Endothelial cell of umbilical vein (primary cell): ENCODE measurements at regions not wholly inside any gene's neighbourhood (a gene's known extent, or its start where the extent isn't known, plus 50 kb on each side); places are given as distances from the start of the nearest gene placed in this dataset.

ENCODE experiments used
- TF ChIP-seq, protein P1 (sequence below): IDR thresholded peaks from 2 replicates; pipeline ENCODE4 v1.6.1; 2011; ENCODE audit not compliant: insufficient read depth, insufficient read length
- TF ChIP-seq, protein P2 (sequence below), 2 donors: IDR thresholded peaks; 1 replicate in 1 of 2; 2 replicates in 1 of 2; pipeline ENCODE4 v1.5.1; 2011; ENCODE audit warnings: low read length in 2 of 2, mild to moderate bottlenecking in 2 of 2, moderate library complexity in 2 of 2, control low read depth in 1 of 2, inconsistent platforms in 1 of 2, low read depth in 1 of 2; ENCODE audit not compliant: insufficient read depth in 1 of 2; ENCODE audit errors: extremely low read depth in 1 of 2

DNA sequence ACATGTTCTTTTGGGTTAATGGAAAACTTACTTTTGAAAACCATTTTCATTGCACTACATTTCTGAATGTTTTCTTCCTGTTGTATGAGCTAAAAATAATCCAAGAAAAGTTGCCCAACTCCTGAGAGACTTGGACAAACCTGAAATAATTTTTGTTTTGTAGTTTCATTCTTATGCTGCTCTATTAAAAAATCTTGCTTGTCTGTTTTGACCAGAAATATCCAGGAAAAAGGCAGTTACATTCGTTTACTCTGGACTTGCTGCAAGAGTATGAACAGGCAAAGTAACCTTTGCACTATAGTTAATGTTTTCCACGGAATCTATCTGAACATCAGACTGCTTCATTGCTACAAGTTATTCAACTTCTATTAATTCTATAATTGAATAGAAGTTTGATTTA is 200.1 kb upstream of the DAB2 start:
- TF ChIP-seq, protein P1, sequence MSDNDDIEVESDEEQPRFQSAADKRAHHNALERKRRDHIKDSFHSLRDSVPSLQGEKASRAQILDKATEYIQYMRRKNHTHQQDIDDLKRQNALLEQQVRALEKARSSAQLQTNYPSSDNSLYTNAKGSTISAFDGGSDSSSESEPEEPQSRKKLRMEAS: no peak
- TF ChIP-seq, protein P2, sequence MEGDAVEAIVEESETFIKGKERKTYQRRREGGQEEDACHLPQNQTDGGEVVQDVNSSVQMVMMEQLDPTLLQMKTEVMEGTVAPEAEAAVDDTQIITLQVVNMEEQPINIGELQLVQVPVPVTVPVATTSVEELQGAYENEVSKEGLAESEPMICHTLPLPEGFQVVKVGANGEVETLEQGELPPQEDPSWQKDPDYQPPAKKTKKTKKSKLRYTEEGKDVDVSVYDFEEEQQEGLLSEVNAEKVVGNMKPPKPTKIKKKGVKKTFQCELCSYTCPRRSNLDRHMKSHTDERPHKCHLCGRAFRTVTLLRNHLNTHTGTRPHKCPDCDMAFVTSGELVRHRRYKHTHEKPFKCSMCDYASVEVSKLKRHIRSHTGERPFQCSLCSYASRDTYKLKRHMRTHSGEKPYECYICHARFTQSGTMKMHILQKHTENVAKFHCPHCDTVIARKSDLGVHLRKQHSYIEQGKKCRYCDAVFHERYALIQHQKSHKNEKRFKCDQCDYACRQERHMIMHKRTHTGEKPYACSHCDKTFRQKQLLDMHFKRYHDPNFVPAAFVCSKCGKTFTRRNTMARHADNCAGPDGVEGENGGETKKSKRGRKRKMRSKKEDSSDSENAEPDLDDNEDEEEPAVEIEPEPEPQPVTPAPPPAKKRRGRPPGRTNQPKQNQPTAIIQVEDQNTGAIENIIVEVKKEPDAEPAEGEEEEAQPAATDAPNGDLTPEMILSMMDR (IDR thresholded peaks at IDR 0.05; ENCODE audit: extremely low read depth in 1 of 2, insufficient read depth in 1 of 2, low read depth in 1 of 2, low read length in 2 of 2): no peak
